HG03045 (cell line): ENCODE measurements at regions not wholly inside any gene's neighbourhood (a gene's known extent, or its start where the extent isn't known, plus 50 kb on each side); places are given as distances from the start of the nearest gene placed in this dataset.

ENCODE experiments used
- ATAC-seq: cut with Tn5 transposase; IDR thresholded peaks from one replicate; pipeline ENCODE4 v1.9.1; 2021; ENCODE audit warnings: mild to moderate bottlenecking, moderate library complexity; ENCODE audit not compliant: unreplicated experiment

GRCh38 chr1:229760478-229760996 is 134.5 kb downstream of the URB2 start:
- no peak for ATAC-seq

DNA sequence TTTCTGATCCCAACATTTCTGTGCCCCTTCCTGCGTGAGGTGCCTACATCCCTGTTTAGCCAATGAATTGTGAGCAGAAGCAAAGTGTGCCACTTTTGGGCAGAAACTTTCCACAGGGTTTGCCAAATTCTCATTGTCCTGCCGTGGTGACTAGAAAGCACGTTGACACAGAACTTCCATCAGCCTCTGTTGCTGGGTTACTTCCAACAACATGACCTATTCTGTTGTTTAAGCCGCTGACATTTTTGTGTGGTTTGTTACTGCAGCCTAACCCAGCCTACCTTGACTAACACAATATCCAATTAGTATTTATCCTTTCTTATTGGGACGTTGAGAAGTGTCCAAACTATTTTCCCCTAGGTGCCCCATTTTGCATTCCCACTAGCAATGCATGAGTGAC is 136.8 kb downstream of the URB2 start:
- no peak for ATAC-seq

GRCh38 chr1:229768232-229768631 is 142.2 kb downstream of the URB2 start:
- no peak for ATAC-seq

DNA sequence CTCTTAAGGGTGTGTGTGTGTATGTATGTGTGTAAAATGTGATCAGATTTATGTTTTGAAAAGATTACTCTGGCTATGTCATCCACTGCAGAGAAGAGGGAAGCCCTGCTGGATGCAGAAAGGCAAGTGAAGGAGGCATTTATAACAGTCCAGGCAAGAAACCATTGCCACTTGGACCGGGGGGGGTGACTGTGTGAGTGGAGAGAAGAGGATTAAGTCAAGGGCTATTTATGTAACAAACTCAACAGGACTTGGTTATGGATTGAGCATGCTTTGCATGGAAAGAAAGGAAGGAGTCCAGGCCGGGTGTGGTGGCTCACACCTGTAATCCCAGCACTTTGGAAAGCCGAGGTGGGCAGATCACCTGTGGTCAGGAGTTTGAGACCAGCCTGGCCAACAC is 143.0 kb downstream of the URB2 start:
- no peak for ATAC-seq

DNA sequence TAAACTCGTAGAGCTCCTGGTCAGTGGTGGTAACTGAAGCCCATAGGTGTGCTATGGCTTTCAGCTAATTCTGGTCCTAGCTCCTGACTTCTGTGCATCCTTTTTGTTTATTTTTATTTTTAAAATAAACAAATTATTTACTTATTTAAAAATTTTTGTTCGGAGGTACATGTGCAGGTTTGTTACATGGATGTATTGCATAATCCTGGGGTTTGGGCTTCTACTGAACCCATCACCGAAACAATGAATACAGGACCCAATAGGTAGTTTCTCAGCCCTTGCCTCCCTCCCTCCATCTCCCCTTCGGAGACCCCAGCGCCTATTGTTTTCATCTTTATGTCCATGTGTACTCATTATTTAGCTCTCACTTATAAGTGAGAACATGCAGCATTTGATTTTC is 143.8 kb downstream of the URB2 start:
- ATAC-seq: no peak

GRCh38 chr1:229778794-229779193 is 152.7 kb downstream of the URB2 start:
- no peak for ATAC-seq

DNA sequence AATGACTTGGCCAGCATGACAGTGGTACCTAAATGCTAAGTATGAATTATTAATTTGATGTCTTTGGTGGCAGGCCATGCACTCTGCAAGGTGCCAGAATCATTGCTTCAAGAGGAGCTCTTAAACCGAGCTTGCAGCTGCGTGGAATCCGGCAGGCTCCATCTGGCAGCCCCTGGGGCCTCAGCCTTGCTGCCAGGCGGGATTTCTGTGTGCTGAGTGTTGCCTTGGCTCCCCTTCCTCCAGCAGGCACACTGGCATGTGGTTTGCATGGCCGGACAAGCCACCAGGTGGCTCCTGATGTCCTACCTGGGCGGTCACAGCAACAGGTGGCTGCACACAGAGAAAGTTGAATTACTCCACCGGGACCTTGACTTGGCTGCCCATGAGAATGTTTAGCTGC is 155.4 kb downstream of the URB2 start:
- no peak for ATAC-seq

DNA sequence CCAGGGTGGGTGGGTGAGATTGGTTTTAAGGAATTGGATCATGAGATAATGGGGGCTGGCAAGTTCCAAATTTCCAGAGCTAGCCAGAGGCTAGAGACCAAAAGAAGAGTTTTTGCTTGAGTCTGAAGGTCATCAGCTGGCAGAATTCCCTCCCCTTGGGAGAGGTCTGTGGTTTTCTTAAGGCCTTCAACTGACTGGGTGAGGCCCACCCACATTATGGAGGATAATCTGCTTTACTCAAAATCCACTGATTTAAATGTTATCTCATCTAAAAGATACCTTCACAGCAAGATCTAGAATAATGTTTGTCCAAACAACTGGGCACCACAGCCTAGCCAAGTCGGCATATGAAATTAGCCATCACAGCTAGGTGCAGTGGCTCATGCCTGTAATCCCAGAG is 156.4 kb downstream of the URB2 start:
- ATAC-seq: no peak

- ATAC-seq: no peak
Measured at GRCh38 chr1:229784834-229785233, 158.8 kb downstream of the URB2 start.

GRCh38 chr1:229786974-229787610 is 161.0 kb downstream of the URB2 start:
- no peak for ATAC-seq

DNA sequence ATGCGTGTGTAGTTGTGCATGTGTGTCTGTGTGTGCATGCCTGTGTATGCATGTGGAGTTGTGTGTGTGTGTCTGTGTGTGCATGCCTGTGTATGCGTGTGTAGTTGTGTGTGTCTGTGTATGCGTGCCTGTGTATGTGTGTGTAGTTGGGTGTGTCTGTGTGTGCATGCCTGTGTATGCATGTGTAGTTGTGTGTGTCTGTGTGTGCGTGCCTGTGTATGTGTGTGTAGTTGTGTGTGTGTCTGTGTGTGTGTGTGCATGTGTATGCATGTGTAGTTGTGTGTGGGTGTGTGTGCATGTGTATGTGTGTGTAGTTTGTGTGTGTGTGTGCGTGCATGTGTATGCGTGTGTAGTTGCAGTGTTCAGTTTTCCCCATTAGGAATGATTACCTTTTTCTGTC is 162.0 kb downstream of the URB2 start:
- ATAC-seq: no peak

DNA sequence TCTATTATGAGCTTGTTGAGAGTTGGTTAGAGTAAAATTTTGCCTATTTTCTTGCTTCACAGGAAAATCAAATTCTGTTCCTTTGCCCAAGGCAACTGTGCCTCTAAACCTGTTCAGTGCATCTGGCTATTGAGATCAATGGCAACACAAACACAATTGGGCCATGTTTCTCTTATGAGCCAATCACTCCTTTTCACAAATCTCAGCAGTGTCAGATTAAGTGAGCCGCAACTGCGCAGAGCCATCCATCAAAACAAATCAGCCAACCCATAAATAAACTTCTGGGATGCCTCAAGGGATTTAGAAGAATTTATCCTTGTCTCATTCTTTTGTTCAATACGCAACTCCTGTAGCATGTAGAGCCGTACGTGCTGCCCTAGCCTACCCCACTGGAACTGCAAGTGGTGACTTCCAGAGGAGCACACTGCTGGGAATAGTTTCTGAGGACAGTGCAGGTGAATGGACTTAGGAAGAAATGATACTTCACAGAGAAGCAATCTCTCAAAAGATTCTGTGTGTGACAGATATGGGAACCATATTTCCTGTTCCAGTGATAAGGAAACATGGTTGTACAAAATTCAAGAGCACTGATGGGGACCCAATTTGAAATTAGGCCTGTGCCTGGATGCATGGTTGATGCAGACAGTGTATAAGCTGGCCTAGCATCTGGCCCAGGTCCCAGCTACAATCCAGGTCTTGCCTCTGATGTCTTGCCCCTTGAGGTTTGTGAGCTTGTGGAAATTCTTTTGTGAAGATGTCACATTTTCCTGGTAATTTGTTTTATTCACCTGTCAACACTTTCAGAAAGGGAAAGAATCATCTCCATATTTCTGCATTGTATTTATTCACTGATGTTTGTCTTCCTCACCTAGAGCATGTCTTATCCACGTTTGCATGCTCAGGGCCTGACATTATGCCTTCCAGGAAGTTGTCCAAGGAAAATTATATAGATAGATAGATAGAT is 166.2 kb downstream of the URB2 start:
- ATAC-seq: no peak

GRCh38 chr1:229793488-229793887 is 167.4 kb downstream of the URB2 start:
- no peak for ATAC-seq

DNA sequence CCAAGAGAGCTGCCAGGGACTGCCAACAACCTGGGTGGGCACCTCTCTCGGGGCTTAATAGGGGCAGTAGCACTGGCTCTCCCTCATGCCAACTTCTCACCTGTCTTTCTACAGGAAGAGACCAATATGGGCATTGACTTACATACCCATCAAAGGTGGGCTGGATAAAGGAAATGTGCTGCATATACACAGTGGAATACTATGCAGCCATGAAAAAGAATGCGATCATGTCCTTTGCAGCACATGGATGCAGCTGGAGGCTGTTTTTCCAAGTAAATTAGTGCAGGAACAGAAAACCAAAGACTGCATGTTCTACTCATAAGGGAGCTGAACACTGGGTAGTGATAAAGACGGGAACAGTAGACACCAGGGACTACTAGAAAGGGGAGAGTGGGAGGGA is 172.5 kb downstream of the URB2 start:
- no peak for ATAC-seq

GRCh38 chr1:229803626-229804217 is 177.7 kb downstream of the URB2 start:
- no peak for ATAC-seq

GRCh38 chr1:229808272-229808671 is 182.2 kb downstream of the URB2 start:
- ATAC-seq: no peak

DNA sequence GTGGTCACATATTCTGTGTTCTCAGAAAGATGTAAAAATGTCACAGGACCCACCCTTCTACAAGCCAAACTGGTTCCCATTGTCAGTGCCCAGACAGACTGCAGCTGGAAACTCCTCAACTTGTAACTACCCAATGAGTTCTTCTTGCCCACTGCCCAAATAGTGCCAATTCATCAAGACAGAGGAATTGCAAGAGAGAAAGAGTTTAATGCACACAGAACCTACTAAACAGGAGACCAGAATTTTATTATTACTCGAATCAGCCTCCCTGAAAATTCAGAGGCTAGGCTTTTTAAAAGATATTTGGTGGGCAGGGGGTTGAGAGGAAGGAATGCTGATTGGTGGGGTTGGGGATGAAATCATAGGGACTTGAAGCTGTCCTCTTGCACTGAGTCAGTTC is 184.1 kb downstream of the URB2 start:
- ATAC-seq: no peak

DNA sequence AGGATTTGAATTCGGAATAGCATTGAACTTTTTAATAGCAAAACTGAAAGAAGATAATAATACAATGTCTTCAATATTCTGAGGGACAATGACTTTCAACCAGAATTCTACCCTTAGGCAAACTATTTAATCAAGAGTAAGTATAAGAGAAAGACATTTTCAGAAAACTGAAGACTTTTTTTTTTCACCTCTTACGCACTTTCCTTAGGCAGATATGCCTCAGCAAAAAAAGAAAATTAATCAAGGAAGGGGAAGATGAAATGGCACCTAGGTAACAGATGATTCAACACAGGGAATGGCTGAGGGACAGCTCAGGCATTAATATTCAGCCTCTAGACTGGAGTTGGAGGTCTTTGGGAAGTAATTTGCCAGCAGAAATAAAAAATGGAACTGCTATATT is 184.9 kb downstream of the URB2 start:
- ATAC-seq: no peak

GRCh38 chr1:229812148-229812547 is 186.1 kb downstream of the URB2 start:
- no peak for ATAC-seq

DNA sequence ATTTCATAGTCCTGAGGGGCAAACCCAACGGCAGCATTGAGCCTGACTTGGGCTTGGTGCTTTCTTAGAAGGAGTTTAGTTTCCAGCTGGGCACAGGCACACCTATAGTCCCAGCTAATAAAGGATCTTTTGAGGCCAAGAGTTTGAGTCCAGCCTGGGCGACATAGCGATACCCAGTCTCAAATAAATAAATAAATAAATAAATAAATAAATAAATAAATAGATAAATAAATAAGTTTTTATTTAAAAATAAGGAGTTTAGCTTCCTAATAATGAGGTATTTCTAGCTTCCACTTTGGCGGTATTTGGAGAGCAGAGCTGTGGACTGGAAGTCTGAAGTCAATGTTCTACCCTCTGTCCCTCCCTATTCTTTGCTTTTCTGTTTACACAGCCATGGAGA is 186.6 kb downstream of the URB2 start:
- no peak for ATAC-seq

- ATAC-seq: no peak
Measured at GRCh38 chr1:229815076-229815475, 189.0 kb downstream of the URB2 start.

DNA sequence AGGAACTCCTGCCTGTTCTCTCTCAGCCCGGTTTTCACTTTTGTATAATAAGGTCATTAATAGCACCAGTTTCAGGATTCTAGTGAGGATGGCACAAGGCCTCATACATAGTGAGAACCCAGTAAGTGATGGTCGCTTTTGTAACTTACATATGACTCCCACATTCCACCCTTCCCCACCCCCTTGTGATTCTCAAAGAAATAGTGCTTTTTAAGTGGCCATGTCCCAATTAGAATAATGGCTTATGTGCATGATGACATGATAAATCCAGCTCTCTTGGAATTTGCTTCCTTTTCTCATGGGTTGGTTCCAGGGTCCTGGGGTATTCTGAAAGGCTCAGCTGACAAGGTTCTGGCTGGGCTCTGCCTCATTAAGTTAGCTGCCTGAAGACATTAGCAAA is 189.9 kb downstream of the URB2 start:
- no peak for ATAC-seq
